Erythroblast (primary cell): ENCODE measurements at regions not wholly inside any gene's neighbourhood (a gene's known extent, or its start where the extent isn't known, plus 50 kb on each side); places are given as distances from the start of the nearest gene placed in this dataset.

Source experiments
- GATA1 ChIP-seq: IDR thresholded peaks from 2 replicates; pipeline ENCODE4 v1.6.1; 2011; ENCODE audit warnings: low read depth, mild to moderate bottlenecking, control low read depth, low read length, moderate library complexity
- POLR2A ChIP-seq: IDR thresholded peaks from 2 replicates; pipeline ENCODE4 v1.6.1; 2011; ENCODE audit warnings: mild to moderate bottlenecking, low read length

GRCh38 chr10:33676606-33677339 is 342.3 kb upstream of the NRP1 start:
- TF ChIP-seq POLR2A, result no peak
- TF ChIP-seq GATA1, result no peak
